K562 (cell line): ENCODE measurements at regions not wholly inside any gene's neighbourhood (a gene's known extent, or its start where the extent isn't known, plus 50 kb on each side); places are given as distances from the start of the nearest gene placed in this dataset.

ENCODE experiments used
- ATAC-seq: fragments of 200-7000 bp; cut with Tn5 transposase; 3 replicates; pipeline ENCODE4 v1.9.1; 2020; ENCODE audit warnings: moderate library complexity
- BruUV-seq: library from RNA; stranded (reverse); fragments of 400-500 nt; replicated peaks from 2 replicates; lab custom pipeline; 2021; lab: Mats Ljungman, UMichigan
- CTCF ChIA-PET: fragments of 300-600 bp; formaldehyde crosslinking; extraction: SDS; loops from one replicate; lab custom pipeline; 2021; ENCODE audit warnings: low intra/inter-chr PET ratio; lab: Yijun Ruan, JAX
- POLR2A ChIA-PET: fragments of 300-600, 350-650 bp; sonication (Branson Sonifier 250); formaldehyde crosslinking; extraction: SDS; loops from one replicate; lab custom pipeline; 2021; ENCODE audit warnings: antibody characterized with exemption, inconsistent platforms; lab: Yijun Ruan, JAX
- DNase-seq, 4 experiments: peaks; one replicate each; pipeline versions ENCODE4 v3.0.0 to v3.0.0-alpha.2; 2011 to 2018; ENCODE audit warnings: low spot score in 3 of 4, mixed read lengths in 3 of 4; ENCODE audit errors: extremely low read depth in 1 of 4
- FAIRE-seq: peaks from 2 replicates; lab custom pipeline; 2011; peaks lifted over from hg19 to GRCh38; lab: Jason Lieb, UNC
- H2AFZ ChIP-seq: 2 replicates; pipeline ENCODE4 v1.6.0; 2011; ENCODE audit warnings: low read depth, low read length, control low read depth, inconsistent platforms
- H3K27ac ChIP-seq: fragments of 200-600 bp; 3 replicates; pipeline ENCODE4 v1.8.0; 2011; ENCODE audit warnings: low read depth, mild to moderate bottlenecking, control low read depth, inconsistent platforms, low read length, moderate library complexity, mixed read lengths; ENCODE audit errors: extremely low read depth
- H3K27me3 ChIP-seq, 2 experiments: fragments of 300-600 bp in 1 of 2; 2 replicates in 1 of 2; 3 replicates in 1 of 2; pipeline versions ENCODE4 v1.6.0 to v1.8.0; 2011; ENCODE audit warnings: inconsistent platforms in 2 of 2, low read length in 2 of 2, mild to moderate bottlenecking in 1 of 2, mixed read lengths in 1 of 2, moderate library complexity in 1 of 2; ENCODE audit not compliant: control insufficient read depth in 2 of 2, insufficient read depth in 2 of 2
- H3K36me3 ChIP-seq: fragments of 300-600 bp; 3 replicates; pipeline ENCODE4 v1.8.0; 2011; ENCODE audit warnings: mild to moderate bottlenecking, low read length, inconsistent platforms; ENCODE audit not compliant: control insufficient read depth, insufficient read depth
- H3K4me1 ChIP-seq, 2 experiments: fragments of 200-600 bp in 1 of 2; replicated peaks in 1 of 2; 2 replicates in 1 of 2; 3 replicates in 1 of 2; pipeline versions ENCODE4 v1.5.1 to v1.8.0; 2011; ENCODE audit warnings: inconsistent platforms in 2 of 2, low read length in 2 of 2, mild to moderate bottlenecking in 1 of 2, mixed read lengths in 1 of 2, moderate library complexity in 1 of 2; ENCODE audit not compliant: control insufficient read depth in 2 of 2, insufficient read depth in 2 of 2
- H3K4me2 ChIP-seq: 2 replicates; pipeline ENCODE4 v1.6.1; 2011; ENCODE audit warnings: low read length, control low read depth, inconsistent platforms, mixed read lengths; ENCODE audit not compliant: insufficient read depth
- H3K4me3 ChIP-seq: fragments of 200-600 bp; sonication (generic), shearing (Covaris generic); 2 replicates; pipeline ENCODE4 v1.5.1; 2016; ENCODE audit warnings: control low read depth, inconsistent platforms
- H3K79me2 ChIP-seq: fragments of 200-600 bp; 3 replicates; pipeline ENCODE4 v1.8.0; 2011; ENCODE audit warnings: low read length, inconsistent platforms; ENCODE audit not compliant: control insufficient read depth, insufficient read depth
- H3K9ac ChIP-seq, 2 experiments: 2 replicates each; pipeline versions ENCODE4 v1.6.0 to v1.6.1; 2011; ENCODE audit warnings: low read depth in 2 of 2, low read length in 2 of 2, control low read depth in 1 of 2, inconsistent platforms in 1 of 2, mild to moderate bottlenecking in 1 of 2, mixed read lengths in 1 of 2; ENCODE audit not compliant: insufficient read depth in 1 of 2
- H3K9me1 ChIP-seq: one replicate; pipeline ENCODE4 v1.6.0; 2011; ENCODE audit warnings: inconsistent platforms, mild to moderate bottlenecking, low read length, moderate library complexity; ENCODE audit not compliant: control insufficient read depth, insufficient read depth
- H3K9me3 ChIP-seq: replicated peaks from 2 replicates; pipeline ENCODE4 v1.5.1; 2011; ENCODE audit warnings: low read depth, low read length, inconsistent platforms; ENCODE audit not compliant: control insufficient read depth, insufficient read depth
- H4K20me1 ChIP-seq: replicated peaks from 2 replicates; pipeline ENCODE4 v1.6.1; 2011; ENCODE audit warnings: low read length, inconsistent platforms, mixed read lengths; ENCODE audit not compliant: control insufficient read depth, insufficient read depth
- ARID1B ChIP-seq: fragments of 450-650 bp; IDR thresholded peaks from 2 replicates; pipeline ENCODE4 v1.6.1; 2016; ENCODE audit warnings: antibody characterized with exemption, mild to moderate bottlenecking, inconsistent platforms
- EHMT2 ChIP-seq: fragments of 450-650 bp; IDR thresholded peaks from 2 replicates; pipeline ENCODE4 v1.6.1; 2018; ENCODE audit warnings: antibody characterized with exemption
- KAT2B ChIP-seq: IDR thresholded peaks from one replicate; pipeline ENCODE4 v1.6.1; 2012; ENCODE audit warnings: low read depth, mild to moderate bottlenecking, control low read depth, inconsistent platforms, low read length, moderate library complexity
- KDM5B ChIP-seq: fragments of 200-600 bp; sonication (generic); IDR thresholded peaks from 2 replicates; pipeline ENCODE4 v1.6.1; 2012; ENCODE audit warnings: low read depth, mild to moderate bottlenecking, moderate library complexity, low read length, control low read depth, inconsistent platforms; ENCODE audit not compliant: insufficient replicate concordance
- MCM3 ChIP-seq: fragments of 450-650 bp; IDR thresholded peaks from 2 replicates; pipeline ENCODE4 v1.6.1; 2016
- NELFE ChIP-seq: IDR thresholded peaks from 2 replicates; pipeline ENCODE4 v1.6.1; 2011; ENCODE audit warnings: mild to moderate bottlenecking; ENCODE audit not compliant: insufficient read depth, insufficient read length
- NFE2L1 ChIP-seq: fragments of 450-650 bp; IDR thresholded peaks from 2 replicates; pipeline ENCODE4 v1.6.1; 2016; ENCODE audit warnings: missing genetic modification characterization, low read depth, mild to moderate bottlenecking, missing compliant biosample characterization, moderate library complexity, borderline replicate concordance
- NR2C2 ChIP-seq, 2 experiments: fragments of 200-800 bp in 1 of 2; sonication (Bioruptor generic) in 1 of 2; sonication (generic) in 1 of 2; formaldehyde crosslinking in 1 of 2; IDR thresholded peaks; 2 replicates each; pipeline versions ENCODE4 v1.6.1 to v1.8.0; 2016 to 2022; ENCODE audit warnings: mild to moderate bottlenecking in 1 of 2, missing compliant biosample characterization in 1 of 2, missing genetic modification characterization in 1 of 2, missing genetic modification reagents in 1 of 2
- NRF1 ChIP-seq, 2 experiments: fragments of 450-650 bp; IDR thresholded peaks in 1 of 2; conservative IDR thresholded peaks in 1 of 2; 2 replicates each; pipeline ENCODE4 v1.6.1; 2014; ENCODE audit warnings: mild to moderate bottlenecking in 2 of 2
- PHB ChIP-seq: fragments of 250-450 bp; sonication (Bioruptor Pico); IDR thresholded peaks from 2 replicates; pipeline ENCODE4 v1.5.0; 2021
- RBM14 ChIP-seq: fragments of 200-400 bp; formaldehyde crosslinking; IDR thresholded peaks from 2 replicates; pipeline ENCODE4 v1.6.1; 2018; ENCODE audit warnings: low read depth, mild to moderate bottlenecking, low read length, moderate library complexity, borderline replicate concordance; ENCODE audit not compliant: insufficient read depth
- SMARCA5 ChIP-seq: fragments of 450-650 bp; IDR thresholded peaks from 2 replicates; pipeline ENCODE4 v1.6.1; 2016
- SRF ChIP-seq, 2 experiments: fragments of 250-450, 450-650 bp in 1 of 2; sonication (Bioruptor Pico) in 1 of 2; sonication (generic) in 1 of 2; formaldehyde crosslinking; IDR thresholded peaks; 2 replicates each; pipeline versions ENCODE4 v1.5.0 to v1.5.1; 2020 to 2022; ENCODE audit warnings: mild to moderate bottlenecking in 1 of 2, missing genetic modification reagents in 1 of 2
- ZBED1 ChIP-seq: IDR thresholded peaks from 2 replicates; pipeline ENCODE4 v1.6.1; 2014
- ZC3H4 ChIP-seq: sonication (generic); formaldehyde crosslinking; IDR thresholded peaks from 2 replicates; pipeline ENCODE4 v1.9.0; 2021; ENCODE audit warnings: missing genetic modification reagents, borderline replicate concordance
- ZNF696 ChIP-seq: fragments of 250-450 bp; sonication (Bioruptor Pico); conservative IDR thresholded peaks from 2 replicates; pipeline ENCODE4 v1.4.0; 2020; ENCODE audit warnings: mild to moderate bottlenecking, moderate library complexity
- ZNF75A ChIP-seq: fragments of 450-650 bp; formaldehyde crosslinking; IDR thresholded peaks from 2 replicates; pipeline ENCODE4 v1.4.0; 2020; ENCODE audit warnings: mild to moderate bottlenecking
- WGBS: fragments of 100-300 bp; shearing (Covaris generic); methylation state at CpG from one replicate; pipeline ENCODE4 v1.1.6; 2016; ENCODE audit warnings: low coverage, mixed read lengths; ENCODE audit not compliant: insufficient coverage; ENCODE audit errors: missing lambda C conversion rate; 5-methylcytosine and 5-hydroxymethylcytosine counted together
- in situ Hi-C: fragments of 300-500 bp; cut with MboI; formaldehyde crosslinking; loops from 4 replicates; pipeline ENCODE4 v1.15.0; 2018; ENCODE audit warnings: inconsistent platforms, mixed read lengths
- intact Hi-C: fragments of 100-400 bp; cut with micrococcal nuclease; formaldehyde crosslinking; loops from 2 replicates; pipeline ENCODE4 v1.14.2; 2022
- TF ChIP-seq, protein P1 (sequence below): fragments of 450-650 bp; formaldehyde crosslinking; conservative IDR thresholded peaks from 2 replicates; pipeline ENCODE4 v1.4.0; 2022; ENCODE audit warnings: mild to moderate bottlenecking, missing genetic modification characterization
- TF ChIP-seq, protein P2 (sequence below): sonication (generic); formaldehyde crosslinking; IDR thresholded peaks from 2 replicates; pipeline ENCODE4 v1.9.0; 2022; ENCODE audit warnings: mild to moderate bottlenecking, missing genetic modification reagents

DNA sequence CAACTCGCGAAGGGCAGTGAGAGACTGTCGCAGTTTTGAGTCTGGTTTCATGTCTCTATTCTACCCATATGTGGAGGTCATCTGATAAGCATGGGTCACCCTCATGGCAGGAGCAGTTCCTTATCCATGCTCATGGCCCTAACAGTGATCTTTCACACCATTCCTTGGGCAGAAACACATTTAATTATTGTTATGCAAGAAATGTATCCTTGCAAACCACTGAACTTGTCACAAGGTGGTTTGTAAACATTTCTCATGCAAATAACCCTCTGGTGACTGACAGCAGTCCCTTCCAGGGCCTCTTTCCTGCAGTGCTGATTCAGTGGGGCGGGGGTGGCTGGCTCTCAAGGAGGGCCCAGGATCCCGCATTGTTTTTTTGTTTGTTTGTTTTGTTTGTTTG lies 421.4 kb upstream of the RUNX1 start (continued):
- TF ChIP-seq NR2C2 (CRISPR knock-in tag; IDR thresholded peaks at IDR 0.05), result no peak
- TF ChIP-seq NR2C2 (tag; IDR thresholded peaks at IDR 0.05), result peak; percentile 89

DNA sequence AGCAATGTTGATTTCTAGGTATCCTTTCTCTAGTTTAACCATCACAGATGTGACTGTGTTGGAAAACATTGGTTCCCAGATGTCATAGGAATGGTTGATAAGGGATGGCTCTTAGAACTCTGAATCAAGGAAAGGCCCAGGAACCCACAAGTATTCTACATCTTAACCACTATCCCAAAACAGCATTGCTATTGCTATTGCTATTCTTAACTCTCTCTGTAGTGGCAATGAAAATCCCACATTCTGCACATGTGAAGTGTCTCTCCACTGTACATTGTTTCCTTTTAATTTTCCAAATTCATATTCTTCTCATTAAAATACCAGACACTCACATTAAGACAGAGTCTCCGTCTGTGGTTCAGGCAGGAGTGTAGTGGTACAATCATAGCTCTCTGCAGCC lies 420.4 kb upstream of the RUNX1 start:
- Histone ChIP-seq H3K9ac (no peak overlapping the region), H3K4me3 (no peak overlapping the region), H3K4me2 (no peak overlapping the region), H3K9me1 (no peaks in the 10 kb centered on the region), H2AFZ (no peak overlapping the region), H3K79me2 (no peaks in the 10 kb centered on the region), H3K36me3 (no peaks in the 10 kb centered on the region), H4K20me1 (no peaks in the 10 kb centered on the region), H3K27me3 (no peaks in the 10 kb centered on the region), H3K27ac (no peak overlapping the region), H3K4me1 (peaks cover 3 to 23% of the 10 kb centered on the region in 2 experiments; a peak in 4 of 5 replicates), H3K9me3 (0 out of 2 replicates have a peak, but pooled peaks cover 3% of the 10 kb centered on the region)
- WGBS, result 93% methylated on average over 1 of the region's 1 CpG
- TF ChIP-seq ZNF75A (CRISPR knock-in tag) (no peak), NRF1 (conservative IDR thresholded peaks at IDR 0.05 in 1 of 2, IDR thresholded peaks at IDR 0.05 in 1 of 2) (no peak), EHMT2 (no peak), SMARCA5 (no peak), NELFE (no peak), ZBED1 (no peak), PHB (CRISPR knock-in tag) (no peak), KDM5B (no peak), ZNF696 (CRISPR knock-in tag) (no peak), MCM3 (no peak), NFE2L1 (tag) (no peak), ZC3H4 (CRISPR knock-in tag) (no peak), RBM14 (no peak), KAT2B (no peak), SRF (CRISPR knock-in tag; IDR thresholded peaks at IDR 0.05) (no peak), ARID1B (no peak)
- TF ChIP-seq, protein P1, sequence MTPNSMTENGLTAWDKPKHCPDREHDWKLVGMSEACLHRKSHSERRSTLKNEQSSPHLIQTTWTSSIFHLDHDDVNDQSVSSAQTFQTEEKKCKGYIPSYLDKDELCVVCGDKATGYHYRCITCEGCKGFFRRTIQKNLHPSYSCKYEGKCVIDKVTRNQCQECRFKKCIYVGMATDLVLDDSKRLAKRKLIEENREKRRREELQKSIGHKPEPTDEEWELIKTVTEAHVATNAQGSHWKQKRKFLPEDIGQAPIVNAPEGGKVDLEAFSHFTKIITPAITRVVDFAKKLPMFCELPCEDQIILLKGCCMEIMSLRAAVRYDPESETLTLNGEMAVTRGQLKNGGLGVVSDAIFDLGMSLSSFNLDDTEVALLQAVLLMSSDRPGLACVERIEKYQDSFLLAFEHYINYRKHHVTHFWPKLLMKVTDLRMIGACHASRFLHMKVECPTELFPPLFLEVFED, result no peak
- TF ChIP-seq, protein P2, sequence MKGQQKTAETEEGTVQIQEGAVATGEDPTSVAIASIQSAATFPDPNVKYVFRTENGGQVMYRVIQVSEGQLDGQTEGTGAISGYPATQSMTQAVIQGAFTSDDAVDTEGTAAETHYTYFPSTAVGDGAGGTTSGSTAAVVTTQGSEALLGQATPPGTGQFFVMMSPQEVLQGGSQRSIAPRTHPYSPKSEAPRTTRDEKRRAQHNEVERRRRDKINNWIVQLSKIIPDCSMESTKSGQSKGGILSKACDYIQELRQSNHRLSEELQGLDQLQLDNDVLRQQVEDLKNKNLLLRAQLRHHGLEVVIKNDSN (CRISPR knock-in tag), result no peak
- no peak for DNase-seq
- ChIA-PET CTCF (no interaction called here), POLR2A (interaction anchor here (1.0 kb wide), 1 partner anchor 35 kb away, joined by 3 read pairs; no protein-coding TSS in a partner anchor)
- ATAC-seq, result no peak
- no TSS peak for BruUV-seq
- FAIRE-seq, result no peak
- intact Hi-C loops, result no loop called here
- in situ Hi-C loops, result no loop called here
